ENCODE measurements at regions not wholly inside any gene's neighbourhood (a gene's known extent, or its start where the extent isn't known, plus 50 kb on each side); places are given as distances from the start of the nearest gene placed in this dataset.

DNA sequence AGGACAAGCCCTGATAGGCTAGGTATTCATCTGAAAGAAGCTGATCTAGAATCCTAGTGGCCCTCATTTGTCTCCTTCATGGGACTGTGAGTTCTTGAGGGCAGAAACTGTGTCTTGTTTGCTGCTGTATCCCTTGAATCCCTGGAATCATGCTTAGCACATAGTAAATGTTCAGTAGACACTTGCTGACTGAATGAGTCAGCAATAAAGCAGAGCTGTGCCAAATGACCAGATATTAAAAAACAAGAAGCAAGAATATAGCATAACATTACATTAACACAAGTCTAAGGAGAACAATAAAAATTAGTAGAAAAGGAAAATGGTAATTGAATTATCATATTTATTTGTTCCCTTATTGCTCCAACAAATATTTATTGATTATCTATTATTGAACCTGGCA is 420.5 kb downstream of the ZSWIM6 start (continued):
- TF ChIP-seq, protein P1, sequence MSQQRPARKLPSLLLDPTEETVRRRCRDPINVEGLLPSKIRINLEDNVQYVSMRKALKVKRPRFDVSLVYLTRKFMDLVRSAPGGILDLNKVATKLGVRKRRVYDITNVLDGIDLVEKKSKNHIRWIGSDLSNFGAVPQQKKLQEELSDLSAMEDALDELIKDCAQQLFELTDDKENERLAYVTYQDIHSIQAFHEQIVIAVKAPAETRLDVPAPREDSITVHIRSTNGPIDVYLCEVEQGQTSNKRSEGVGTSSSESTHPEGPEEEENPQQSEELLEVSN (IDR thresholded peaks at IDR 0.05) = no peak
- no peak for TF ChIP-seq HDAC6 (IDR thresholded peaks at IDR 0.05; ENCODE audit: low read depth, low read length)
- TF ChIP-seq CTBP2 (IDR thresholded peaks at IDR 0.05; ENCODE audit: borderline replicate concordance, insufficient read depth, insufficient read length, low read length) = no peak
- TF ChIP-seq CBX8 (IDR thresholded peaks at IDR 0.05; ENCODE audit: borderline replicate concordance, low read depth, low read length) = no peak
- no peak for TF ChIP-seq SIN3A (conservative IDR thresholded peaks at IDR 0.05 in 1 of 2, IDR thresholded peaks at IDR 0.05 in 1 of 2; ENCODE audit: low read depth in 1 of 2, low read length in 2 of 2)
